Ishikawa (cell line): ENCODE measurements at regions not wholly inside any gene's neighbourhood (a gene's known extent, or its start where the extent isn't known, plus 50 kb on each side); places are given as distances from the start of the nearest gene placed in this dataset.

Experiments
- CEBPB ChIP-seq: IDR thresholded peaks from 2 replicates; pipeline ENCODE4 v1.6.1; 2012
- CREB1 ChIP-seq: IDR thresholded peaks from 2 replicates; pipeline ENCODE4 v1.6.1; 2012; ENCODE audit warnings: low read depth
- EP300 ChIP-seq: IDR thresholded peaks from 2 replicates; pipeline ENCODE4 v1.6.1; 2012; ENCODE audit warnings: borderline replicate concordance
- NFIC ChIP-seq: IDR thresholded peaks from 2 replicates; pipeline ENCODE4 v1.6.1; 2012
- TAF1 ChIP-seq: IDR thresholded peaks from 2 replicates; pipeline ENCODE4 v1.6.1; 2012; ENCODE audit warnings: low read depth, mild to moderate bottlenecking
- TCF12 ChIP-seq: IDR thresholded peaks from 2 replicates; pipeline ENCODE4 v1.6.1; 2012; ENCODE audit warnings: low read depth
- TF ChIP-seq, protein P1 (sequence below): IDR thresholded peaks from 2 replicates; pipeline ENCODE4 v1.6.1; 2012; ENCODE audit warnings: low read depth, mild to moderate bottlenecking
- TF ChIP-seq, protein P2 (sequence below): IDR thresholded peaks from 2 replicates; pipeline ENCODE4 v1.6.1; 2012

DNA sequence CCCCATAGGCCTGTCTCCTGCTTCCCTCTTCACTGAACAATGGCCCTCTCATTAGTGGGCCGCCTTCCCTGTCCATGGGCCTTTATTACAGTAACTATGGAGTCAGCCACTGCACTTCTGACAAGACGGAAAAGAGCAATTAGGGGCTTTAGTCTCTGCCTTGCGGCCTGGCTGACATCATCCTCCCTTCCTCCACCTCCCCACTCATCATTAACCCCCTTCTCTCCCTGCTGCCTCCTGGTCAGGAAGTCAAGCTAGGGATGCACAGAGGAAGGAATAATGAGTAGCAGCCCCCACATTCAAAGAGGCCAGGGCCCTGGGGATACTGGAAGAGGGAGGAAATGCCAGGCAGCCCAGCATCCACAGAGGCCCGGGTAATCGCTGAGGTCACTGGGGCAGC is 101.6 kb upstream of the PLXNA4 start:
- TF ChIP-seq NFIC (no peak), TAF1 (no peak), CEBPB (no peak), EP300 (no peak), CREB1 (no peak), TCF12 (no peak)
- TF ChIP-seq, protein P1, sequence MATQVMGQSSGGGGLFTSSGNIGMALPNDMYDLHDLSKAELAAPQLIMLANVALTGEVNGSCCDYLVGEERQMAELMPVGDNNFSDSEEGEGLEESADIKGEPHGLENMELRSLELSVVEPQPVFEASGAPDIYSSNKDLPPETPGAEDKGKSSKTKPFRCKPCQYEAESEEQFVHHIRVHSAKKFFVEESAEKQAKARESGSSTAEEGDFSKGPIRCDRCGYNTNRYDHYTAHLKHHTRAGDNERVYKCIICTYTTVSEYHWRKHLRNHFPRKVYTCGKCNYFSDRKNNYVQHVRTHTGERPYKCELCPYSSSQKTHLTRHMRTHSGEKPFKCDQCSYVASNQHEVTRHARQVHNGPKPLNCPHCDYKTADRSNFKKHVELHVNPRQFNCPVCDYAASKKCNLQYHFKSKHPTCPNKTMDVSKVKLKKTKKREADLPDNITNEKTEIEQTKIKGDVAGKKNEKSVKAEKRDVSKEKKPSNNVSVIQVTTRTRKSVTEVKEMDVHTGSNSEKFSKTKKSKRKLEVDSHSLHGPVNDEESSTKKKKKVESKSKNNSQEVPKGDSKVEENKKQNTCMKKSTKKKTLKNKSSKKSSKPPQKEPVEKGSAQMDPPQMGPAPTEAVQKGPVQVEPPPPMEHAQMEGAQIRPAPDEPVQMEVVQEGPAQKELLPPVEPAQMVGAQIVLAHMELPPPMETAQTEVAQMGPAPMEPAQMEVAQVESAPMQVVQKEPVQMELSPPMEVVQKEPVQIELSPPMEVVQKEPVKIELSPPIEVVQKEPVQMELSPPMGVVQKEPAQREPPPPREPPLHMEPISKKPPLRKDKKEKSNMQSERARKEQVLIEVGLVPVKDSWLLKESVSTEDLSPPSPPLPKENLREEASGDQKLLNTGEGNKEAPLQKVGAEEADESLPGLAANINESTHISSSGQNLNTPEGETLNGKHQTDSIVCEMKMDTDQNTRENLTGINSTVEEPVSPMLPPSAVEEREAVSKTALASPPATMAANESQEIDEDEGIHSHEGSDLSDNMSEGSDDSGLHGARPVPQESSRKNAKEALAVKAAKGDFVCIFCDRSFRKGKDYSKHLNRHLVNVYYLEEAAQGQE, result no peak
- TF ChIP-seq, protein P2, sequence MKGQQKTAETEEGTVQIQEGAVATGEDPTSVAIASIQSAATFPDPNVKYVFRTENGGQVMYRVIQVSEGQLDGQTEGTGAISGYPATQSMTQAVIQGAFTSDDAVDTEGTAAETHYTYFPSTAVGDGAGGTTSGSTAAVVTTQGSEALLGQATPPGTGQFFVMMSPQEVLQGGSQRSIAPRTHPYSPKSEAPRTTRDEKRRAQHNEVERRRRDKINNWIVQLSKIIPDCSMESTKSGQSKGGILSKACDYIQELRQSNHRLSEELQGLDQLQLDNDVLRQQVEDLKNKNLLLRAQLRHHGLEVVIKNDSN, result no peak
